SK-N-SH treated with all-trans-retinoic acid at 6 μM for 48 hours (cell line): ENCODE measurements at regions not wholly inside any gene's neighbourhood (a gene's known extent, or its start where the extent isn't known, plus 50 kb on each side); places are given as distances from the start of the nearest gene placed in this dataset.

Experiments used
- ATAC-seq: fragments of 200-7000 bp; cut with Tn5 transposase; 3 replicates; pipeline ENCODE4 v1.9.1; 2020; ENCODE audit warnings: mild to moderate bottlenecking, moderate library complexity
- ARNTL ChIP-seq: fragments of 450-650 bp; formaldehyde crosslinking; IDR thresholded peaks from 2 replicates; pipeline ENCODE4 v1.5.0; 2020; ENCODE audit warnings: low read depth, mild to moderate bottlenecking, moderate library complexity, borderline replicate concordance
- BACH2 ChIP-seq: fragments of 250-450 bp; sonication (Bioruptor Pico); IDR thresholded peaks from 2 replicates; pipeline ENCODE4 v1.9.0; 2021; ENCODE audit warnings: mild to moderate bottlenecking, borderline replicate concordance
- CREB5 ChIP-seq: fragments of 250-450 bp; sonication (Bioruptor Pico); IDR thresholded peaks from 2 replicates; pipeline ENCODE4 v1.5.1; 2020; ENCODE audit warnings: low read depth, mild to moderate bottlenecking, moderate library complexity
- CSDC2 ChIP-seq: fragments of 250-450 bp; sonication (Bioruptor Pico); IDR thresholded peaks from 2 replicates; pipeline ENCODE4 v1.5.0; 2020; ENCODE audit warnings: mild to moderate bottlenecking, moderate library complexity
- CSRNP3 ChIP-seq: fragments of 250-450 bp; sonication (Bioruptor Pico); IDR thresholded peaks from 2 replicates; pipeline ENCODE4 v1.5.1; 2021; ENCODE audit warnings: mild to moderate bottlenecking, moderate library complexity
- ESRRG ChIP-seq: fragments of 250-450 bp; sonication (Bioruptor Pico); IDR thresholded peaks from 2 replicates; pipeline ENCODE4 v1.6.1; 2021; ENCODE audit warnings: mild to moderate bottlenecking
- GLIS3 ChIP-seq: fragments of 250-450 bp; sonication (Bioruptor Pico); IDR thresholded peaks from 2 replicates; pipeline ENCODE4 v1.5.0; 2020; ENCODE audit warnings: mild to moderate bottlenecking, moderate library complexity
- ISL1 ChIP-seq: fragments of 250-450 bp; sonication (Bioruptor Pico); IDR thresholded peaks from 2 replicates; pipeline ENCODE4 v2.1.2; 2022; ENCODE audit warnings: mild to moderate bottlenecking, moderate library complexity
- PATZ1 ChIP-seq: fragments of 250-450 bp; sonication (Bioruptor Pico); IDR thresholded peaks from 2 replicates; pipeline ENCODE4 v1.8.0; 2020; ENCODE audit warnings: mild to moderate bottlenecking, moderate library complexity, borderline replicate concordance
- POU6F1 ChIP-seq: fragments of 250-450 bp; sonication (Bioruptor Pico); IDR thresholded peaks from 2 replicates; pipeline ENCODE4 v1.8.0; 2021; ENCODE audit warnings: low read depth, mild to moderate bottlenecking, moderate library complexity, borderline replicate concordance
- PPARA ChIP-seq: fragments of 250-450 bp; sonication (Bioruptor Pico); IDR thresholded peaks from 2 replicates; pipeline ENCODE4 v1.5.0; 2020; ENCODE audit warnings: mild to moderate bottlenecking, borderline replicate concordance
- RARB ChIP-seq: fragments of 250-450 bp; sonication (Bioruptor Pico); IDR thresholded peaks from 2 replicates; pipeline ENCODE4 v1.8.0; 2021; ENCODE audit warnings: mild to moderate bottlenecking, moderate library complexity
- SNAI2 ChIP-seq: fragments of 250-450 bp; sonication (Bioruptor Pico); IDR thresholded peaks from 2 replicates; pipeline ENCODE4 v1.5.0; 2020; ENCODE audit warnings: mild to moderate bottlenecking, moderate library complexity
- TCF4 ChIP-seq: fragments of 250-450 bp; sonication (Bioruptor Pico); IDR thresholded peaks from 2 replicates; pipeline ENCODE4 v1.8.0; 2021; ENCODE audit warnings: mild to moderate bottlenecking, moderate library complexity, borderline replicate concordance
- TOX ChIP-seq: fragments of 250-450 bp; sonication (Bioruptor Pico); IDR thresholded peaks from 2 replicates; pipeline ENCODE4 v1.8.0; 2021; ENCODE audit warnings: mild to moderate bottlenecking, moderate library complexity, borderline replicate concordance
- TSHZ2 ChIP-seq: fragments of 250-450 bp; sonication (Bioruptor Pico); IDR thresholded peaks from 2 replicates; pipeline ENCODE4 v1.5.0; 2020; ENCODE audit warnings: mild to moderate bottlenecking, moderate library complexity
- ZC3H10 ChIP-seq: fragments of 250-450 bp; sonication (Bioruptor Pico); IDR thresholded peaks from 2 replicates; pipeline ENCODE4 v1.5.1; 2021; ENCODE audit warnings: mild to moderate bottlenecking, moderate library complexity
- ZFP3 ChIP-seq: fragments of 250-450 bp; sonication (Bioruptor Pico); IDR thresholded peaks from 2 replicates; pipeline ENCODE4 v1.5.0; 2020; ENCODE audit warnings: mild to moderate bottlenecking, moderate library complexity
- ZFP30 ChIP-seq: fragments of 450-650 bp; formaldehyde crosslinking; IDR thresholded peaks from 2 replicates; pipeline ENCODE4 v1.5.0; 2022; ENCODE audit warnings: mild to moderate bottlenecking, moderate library complexity
- ZNF565 ChIP-seq: fragments of 450-650 bp; formaldehyde crosslinking; conservative IDR thresholded peaks from 2 replicates; pipeline ENCODE4 v1.5.0; 2020; ENCODE audit warnings: low read depth, mild to moderate bottlenecking, moderate library complexity
- ZNF70 ChIP-seq: fragments of 450-650 bp; formaldehyde crosslinking; IDR thresholded peaks from 2 replicates; pipeline ENCODE4 v1.5.0; 2020; ENCODE audit warnings: mild to moderate bottlenecking, moderate library complexity
- ZNF8 ChIP-seq: fragments of 450-650 bp; formaldehyde crosslinking; IDR thresholded peaks from 2 replicates; pipeline ENCODE4 v1.5.0; 2020; ENCODE audit warnings: mild to moderate bottlenecking, moderate library complexity

- TF ChIP-seq GLIS3 (CRISPR knock-in tag) (no peak), CSRNP3 (CRISPR knock-in tag) (no peak), ARNTL (no peak), TCF4 (no peak), BACH2 (no peak), ZFP30 (no peak), PPARA (CRISPR knock-in tag) (no peak), RARB (CRISPR knock-in tag) (no peak), ISL1 (CRISPR knock-in tag) (no peak), SNAI2 (CRISPR knock-in tag) (no peak), CSDC2 (CRISPR knock-in tag) (no peak), ZFP3 (CRISPR knock-in tag) (no peak), POU6F1 (CRISPR knock-in tag) (no peak), ZNF8 (CRISPR knock-in tag) (no peak), TOX (no peak)
- TF ChIP-seq, all 23 proteins: peak for 0
- ATAC-seq = no peak
These were observed 87.2 kb upstream of the BCOR start for GRCh38 chrX:40184968-40185367.

GRCh38 chrX:40182615-40183014 is 84.9 kb upstream of the BCOR start:
- ATAC-seq = no peak
- TF ChIP-seq POU6F1 (CRISPR knock-in tag) = no peak
- TF ChIP-seq SNAI2 (CRISPR knock-in tag) = no peak
- no peak for TF ChIP-seq CSRNP3 (CRISPR knock-in tag)
- TF ChIP-seq CREB5 = no peak
- no peak for TF ChIP-seq ZFP30
- no peak for TF ChIP-seq PATZ1 (CRISPR knock-in tag)
- TF ChIP-seq ZNF70 = no peak
- no peak for TF ChIP-seq ZNF8 (CRISPR knock-in tag)
- no peak for TF ChIP-seq TOX
- no peak for TF ChIP-seq ESRRG (CRISPR knock-in tag)
- TF ChIP-seq PPARA (CRISPR knock-in tag) = no peak

- ATAC-seq = no peak
- TF ChIP-seq PPARA (CRISPR knock-in tag) = no peak
- no peak for TF ChIP-seq ZNF70
- TF ChIP-seq ZC3H10 (CRISPR knock-in tag) = no peak
- TF ChIP-seq ZFP30 = no peak
- TF ChIP-seq BACH2 = no peak
- no peak for TF ChIP-seq ESRRG (CRISPR knock-in tag)
- TF ChIP-seq RARB (CRISPR knock-in tag) = no peak
- TF ChIP-seq POU6F1 (CRISPR knock-in tag) = no peak
- TF ChIP-seq ZNF565 (CRISPR knock-in tag) = no peak
- TF ChIP-seq PATZ1 (CRISPR knock-in tag) = no peak
- TF ChIP-seq ISL1 (CRISPR knock-in tag) = no peak
- no peak for TF ChIP-seq TSHZ2
- no peak for TF ChIP-seq GLIS3 (CRISPR knock-in tag)
These were observed 84.3 kb upstream of the BCOR start for GRCh38 chrX:40182095-40182494.
